ENCODE measurements at regions not wholly inside any gene's neighbourhood (a gene's known extent, or its start where the extent isn't known, plus 50 kb on each side); places are given as distances from the start of the nearest gene placed in this dataset.

GRCh38 chr7:98511175-98511574, 105.9 kb upstream of the NPTX2 start:
- Histone ChIP-seq H3K56ac (replicated peaks; ENCODE audit: insufficient read length, low read depth, low read length) (no peak overlapping the region), H3K23ac (ENCODE audit: insufficient read length) (no peak overlapping the region), H3K4me2 (ENCODE audit: insufficient read depth in 1 of 2, low read depth in 2 of 2, low read length in 2 of 2) (no peak overlapping the region), H2BK12ac (ENCODE audit: low read depth, low read length) (no peak overlapping the region), H3K14ac (ENCODE audit: insufficient read length) (no peak overlapping the region), H3K4me3 (ENCODE audit: extremely low read depth in 1 of 4, insufficient read depth in 2 of 4, low read depth in 3 of 4, low read length in 4 of 4) (no peak overlapping the region), H3K18ac (ENCODE audit: extremely low read depth, low read length) (no peak overlapping the region), H2BK15ac (ENCODE audit: low read length) (no peak overlapping the region), H3K36me3 (ENCODE audit: control insufficient read depth in 2 of 4, insufficient read depth in 4 of 4, low read length in 3 of 4) (no peaks in the 10 kb centered on the region), H2BK120ac (replicated peaks; ENCODE audit: low read depth, low read length) (no peak overlapping the region), H2BK5ac (ENCODE audit: low read depth, low read length) (no peak overlapping the region), H3K4ac (replicated peaks; ENCODE audit: insufficient read length, low read depth, low read length) (no peak overlapping the region), H4K20me1 (replicated peaks in 1 of 2; ENCODE audit: control insufficient read depth in 1 of 2, insufficient read depth in 2 of 2, low read length in 2 of 2) (no peaks in the 10 kb centered on the region), H3K79me1 (ENCODE audit: low read depth, low read length) (no peaks in the 10 kb centered on the region), H4K5ac (ENCODE audit: insufficient read length, low read depth, low read length) (no peak overlapping the region), H2AK5ac (ENCODE audit: low read depth, low read length) (no peak overlapping the region), H2AFZ (ENCODE audit: low read length) (no peak overlapping the region), H4K91ac (replicated peaks; ENCODE audit: insufficient read length, low read length) (no peak overlapping the region), H3K9me3 (ENCODE audit: insufficient read depth in 2 of 2, low read depth in 1 of 2, low read length in 1 of 2) (0 out of 4 replicates have a peak, but pooled peaks cover 0 to 2% of the 10 kb centered on the region in 2 experiments), H3K79me2 (ENCODE audit: control insufficient read depth in 1 of 2, insufficient read depth in 2 of 2, low read length in 2 of 2) (no peaks in the 10 kb centered on the region), H3K27me3 (replicated peaks in 1 of 4; ENCODE audit: control insufficient read depth in 3 of 4, extremely low read depth in 1 of 4, insufficient read depth in 3 of 4, low read length in 3 of 4) (no peaks in the 10 kb centered on the region), H3K27ac (ENCODE audit: low read depth, low read length) (no peak overlapping the region), H3K9ac (replicated peaks in 1 of 4; ENCODE audit: extremely low read depth in 1 of 4, low read depth in 3 of 4, low read length in 3 of 4) (no peak overlapping the region), H2BK20ac (ENCODE audit: low read length) (no peak overlapping the region), H3K4me1 (replicated peaks in 1 of 4; ENCODE audit: control insufficient read depth in 3 of 4, insufficient read depth in 4 of 4, low read length in 3 of 4) (no peaks in the 10 kb centered on the region), H4K8ac (ENCODE audit: extremely low read depth, insufficient read depth, low read length) (no peak overlapping the region), H3K23me2 (ENCODE audit: low read depth, low read length) (no peaks in the 10 kb centered on the region)
- 92% methylated on average over 5 of the region's 5 CpGs; no CpG with 5 or more reads in 1 of the 2 experiments for WGBS, 2 experiments (ENCODE audit: extremely low coverage in 1 of 2, insufficient coverage in 1 of 2, insufficient read length in 1 of 2, insufficient replicate concordance in 2 of 2, low coverage in 1 of 2, low lambda C conversion rate in 2 of 2, missing lambda C conversion rate in 1 of 2)
- POLR2A ChIA-PET (ENCODE audit: partially characterized antibody) = interaction anchor here (0.6 kb wide), 1 partner anchor 40 kb away, joined by 3 read pairs; no protein-coding TSS in a partner anchor
- FAIRE-seq = no peak
- CTCF ChIA-PET (ENCODE audit: partially characterized antibody) = no interaction called here
- DNase-seq (ENCODE audit: low read depth in 1 of 2, low spot score in 2 of 2) = no peak
- TF ChIP-seq CBX5 (IDR thresholded peaks at IDR 0.05; ENCODE audit: low read depth, low read length) (no peak), SUZ12 (IDR thresholded peaks at IDR 0.05; ENCODE audit: low read length) (no peak), RBBP5 (IDR thresholded peaks at IDR 0.05; ENCODE audit: borderline replicate concordance, low read depth, low read length) (no peak), HDAC2 (IDR thresholded peaks at IDR 0.05; ENCODE audit: borderline replicate concordance in 1 of 2, low read depth in 2 of 2, low read length in 2 of 2) (no peak), POLR2A (IDR thresholded peaks at IDR 0.05; ENCODE audit: control extremely low read depth in 1 of 2, low read depth in 2 of 2, low read length in 2 of 2) (no peak), EGR1 (IDR thresholded peaks at IDR 0.05; ENCODE audit: borderline replicate concordance, low read depth, low read length) (no peak), ZNF274 (IDR thresholded peaks at IDR 0.05; ENCODE audit: borderline replicate concordance, extremely low read depth, low read length) (no peak), SP1 (IDR thresholded peaks at IDR 0.05; ENCODE audit: low read depth, low read length) (no peak), TBP (IDR thresholded peaks at IDR 0.05; ENCODE audit: low read depth, low read length) (no peak), EP300 (IDR thresholded peaks at IDR 0.05; ENCODE audit: borderline replicate concordance in 1 of 2, low read depth in 2 of 2, low read length in 2 of 2) (no peak)
